NB4 (cell line): ENCODE measurements at regions not wholly inside any gene's neighbourhood (a gene's known extent, or its start where the extent isn't known, plus 50 kb on each side); places are given as distances from the start of the nearest gene placed in this dataset.

ENCODE experiments used
- DNase-seq: peaks from one replicate; pipeline ENCODE4 v3.0.0; 2010; ENCODE audit warnings: low read depth
- H3K4me3 ChIP-seq: one replicate; pipeline ENCODE4 v1.5.1; 2011; ENCODE audit warnings: mild to moderate bottlenecking, low read depth, low read length, moderate library complexity
- MYC ChIP-seq: IDR thresholded peaks from 2 replicates; pipeline ENCODE4 v1.6.1; 2011; ENCODE audit warnings: low read depth, low read length
- POLR2A ChIP-seq: IDR thresholded peaks from 2 replicates; pipeline ENCODE4 v1.6.1; 2011; ENCODE audit warnings: mild to moderate bottlenecking; ENCODE audit not compliant: insufficient read length; ENCODE audit errors: extremely low read depth
- TF ChIP-seq, protein P1 (sequence below): IDR thresholded peaks from one replicate; pipeline ENCODE4 v1.5.1; 2012; ENCODE audit warnings: low read depth, low read length
- TF ChIP-seq, protein P2 (sequence below): IDR thresholded peaks from 2 replicates; pipeline ENCODE4 v1.6.1; 2011; ENCODE audit warnings: low read depth, low read length

DNA sequence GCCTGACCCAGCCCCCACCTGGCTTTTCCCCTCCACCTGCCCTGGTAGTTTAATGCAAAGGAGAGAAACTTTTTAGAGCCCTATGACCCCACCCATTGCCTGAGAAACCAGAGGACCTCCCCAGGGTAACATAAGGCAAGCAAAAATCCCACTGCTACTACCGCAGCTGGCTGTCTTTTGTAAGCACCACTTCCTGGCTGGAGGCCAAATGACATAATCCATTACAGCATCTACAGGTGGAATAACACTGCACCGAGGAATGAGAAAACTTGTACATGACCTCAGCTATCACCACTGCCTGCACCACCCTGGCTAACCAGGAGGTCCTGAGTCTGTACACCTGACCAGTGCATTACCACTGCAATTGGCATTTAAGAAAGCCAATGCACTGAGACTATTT lies 149.6 kb upstream of the GALNT5 start:
- DNase-seq: peak; percentile 8
- TF ChIP-seq POLR2A (no peak), MYC (no peak)
- TF ChIP-seq, protein P1, sequence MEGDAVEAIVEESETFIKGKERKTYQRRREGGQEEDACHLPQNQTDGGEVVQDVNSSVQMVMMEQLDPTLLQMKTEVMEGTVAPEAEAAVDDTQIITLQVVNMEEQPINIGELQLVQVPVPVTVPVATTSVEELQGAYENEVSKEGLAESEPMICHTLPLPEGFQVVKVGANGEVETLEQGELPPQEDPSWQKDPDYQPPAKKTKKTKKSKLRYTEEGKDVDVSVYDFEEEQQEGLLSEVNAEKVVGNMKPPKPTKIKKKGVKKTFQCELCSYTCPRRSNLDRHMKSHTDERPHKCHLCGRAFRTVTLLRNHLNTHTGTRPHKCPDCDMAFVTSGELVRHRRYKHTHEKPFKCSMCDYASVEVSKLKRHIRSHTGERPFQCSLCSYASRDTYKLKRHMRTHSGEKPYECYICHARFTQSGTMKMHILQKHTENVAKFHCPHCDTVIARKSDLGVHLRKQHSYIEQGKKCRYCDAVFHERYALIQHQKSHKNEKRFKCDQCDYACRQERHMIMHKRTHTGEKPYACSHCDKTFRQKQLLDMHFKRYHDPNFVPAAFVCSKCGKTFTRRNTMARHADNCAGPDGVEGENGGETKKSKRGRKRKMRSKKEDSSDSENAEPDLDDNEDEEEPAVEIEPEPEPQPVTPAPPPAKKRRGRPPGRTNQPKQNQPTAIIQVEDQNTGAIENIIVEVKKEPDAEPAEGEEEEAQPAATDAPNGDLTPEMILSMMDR: no peak
- TF ChIP-seq, protein P2, sequence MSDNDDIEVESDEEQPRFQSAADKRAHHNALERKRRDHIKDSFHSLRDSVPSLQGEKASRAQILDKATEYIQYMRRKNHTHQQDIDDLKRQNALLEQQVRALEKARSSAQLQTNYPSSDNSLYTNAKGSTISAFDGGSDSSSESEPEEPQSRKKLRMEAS: no peak

DNA sequence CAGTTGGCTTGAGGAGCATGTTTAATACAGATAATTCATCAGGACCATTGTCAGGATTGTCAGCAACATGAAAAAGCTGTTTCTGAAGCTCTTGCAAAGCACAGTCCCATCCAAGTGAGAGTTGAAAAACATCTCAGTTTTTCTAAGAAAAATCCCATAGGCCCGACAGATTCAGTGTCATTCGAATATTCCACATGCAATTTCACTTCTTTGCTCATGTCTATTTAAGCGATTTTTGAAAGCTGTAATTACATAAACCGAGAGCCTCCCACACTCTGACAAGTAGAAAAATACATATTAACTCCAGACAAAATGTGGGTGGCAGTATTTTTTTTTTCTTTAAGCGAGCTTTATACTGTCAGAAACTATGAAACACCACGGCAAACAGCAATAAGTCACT lies 134.7 kb upstream of the GALNT5 start:
- TF ChIP-seq, protein P2: no peak
- no peak for TF ChIP-seq POLR2A
- H3K4me3 ChIP-seq: no peak overlapping the region
- no peak for DNase-seq

More for the DNA sequence above, 149.6 kb upstream of the GALNT5 start:
- no peak overlapping the region for H3K4me3 ChIP-seq

DNA sequence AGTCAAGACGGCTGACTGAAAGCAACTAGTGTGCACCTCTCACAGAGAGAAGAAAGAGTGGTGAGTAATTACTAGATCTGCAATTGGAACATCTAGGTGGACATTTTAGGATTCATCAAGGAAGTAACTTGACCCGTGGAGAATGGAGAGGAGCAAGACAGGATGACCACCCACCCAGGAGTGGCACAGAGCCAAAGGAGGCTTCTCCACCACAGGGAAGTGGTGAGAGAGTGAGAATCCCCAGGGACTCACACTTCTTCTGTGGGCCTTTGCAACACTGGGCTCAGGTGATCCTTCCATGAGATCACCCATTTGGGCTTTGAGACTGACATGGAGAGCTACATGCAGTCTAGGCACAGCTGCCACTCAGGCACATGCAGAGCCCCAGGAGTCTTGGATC lies 132.8 kb upstream of the GALNT5 start:
- TF ChIP-seq MYC (no peak), POLR2A (no peak)
- TF ChIP-seq, protein P1: no peak
- TF ChIP-seq, protein P2: no peak
- H3K4me3 ChIP-seq: no peak overlapping the region
- no peak for DNase-seq

DNA sequence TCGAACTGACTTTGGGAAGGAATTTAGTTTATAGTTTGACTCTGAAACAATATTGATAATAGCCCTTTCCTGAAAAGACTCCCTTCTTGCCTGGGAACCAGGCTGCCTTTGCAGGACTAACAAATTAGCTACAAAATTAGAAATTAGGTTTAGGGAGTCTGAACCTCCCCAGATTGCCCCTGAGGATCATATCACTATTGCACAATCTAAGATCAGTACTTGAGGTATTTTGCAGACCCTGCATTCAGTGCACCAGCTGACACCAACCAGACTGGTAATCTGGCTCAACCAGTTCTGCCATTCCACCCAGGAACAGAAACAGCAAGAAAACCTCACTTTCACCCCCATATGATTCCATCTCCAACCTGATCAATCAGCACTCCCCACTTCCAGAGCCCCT lies 131.8 kb upstream of the GALNT5 start:
- TF ChIP-seq POLR2A (no peak), MYC (no peak)
- TF ChIP-seq, protein P2: no peak
- TF ChIP-seq, protein P1: no peak
- DNase-seq: no peak

DNA sequence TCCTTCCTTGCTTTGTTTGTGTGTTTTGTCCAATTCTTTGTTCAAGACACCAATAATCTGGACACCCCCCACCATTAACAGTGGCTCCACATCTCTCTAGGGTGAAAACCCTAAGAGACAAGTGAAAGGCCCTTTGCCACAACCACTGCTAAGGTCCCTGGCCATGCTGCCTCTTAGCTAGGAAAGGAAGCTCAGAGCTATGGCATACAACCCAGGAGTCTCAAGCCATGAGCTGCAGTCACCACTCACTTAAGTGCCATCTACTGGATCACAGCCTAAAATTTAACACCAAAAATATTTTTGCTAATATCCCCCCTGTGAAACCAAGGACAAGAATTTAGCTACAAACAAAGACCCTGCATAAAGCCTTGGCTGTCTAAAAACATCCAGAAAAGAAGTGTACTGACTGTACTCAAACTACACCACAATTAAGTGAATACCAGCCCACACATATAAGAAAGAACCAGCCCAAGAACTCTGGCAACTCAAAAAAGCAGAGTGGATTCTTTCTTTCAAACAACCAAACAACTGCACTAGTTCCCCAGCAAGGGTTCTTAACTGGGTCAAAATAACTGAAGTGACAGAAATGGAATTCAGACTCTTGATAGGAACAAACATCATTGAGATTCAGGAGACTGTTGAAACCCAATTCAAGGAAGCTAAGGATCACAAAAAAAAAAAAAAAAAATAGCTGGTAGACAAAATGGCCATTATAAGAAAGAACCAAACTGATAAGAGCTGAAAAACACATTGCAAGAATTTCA lies 130.1 kb upstream of the GALNT5 start:
- TF ChIP-seq MYC: no peak
- TF ChIP-seq, protein P2: no peak
- no peak for TF ChIP-seq POLR2A
- TF ChIP-seq, protein P1: no peak
- no peak overlapping the region for H3K4me3 ChIP-seq
- DNase-seq: no peak

More for the DNA sequence above, 131.8 kb upstream of the GALNT5 start:
- no peak overlapping the region for H3K4me3 ChIP-seq

DNA sequence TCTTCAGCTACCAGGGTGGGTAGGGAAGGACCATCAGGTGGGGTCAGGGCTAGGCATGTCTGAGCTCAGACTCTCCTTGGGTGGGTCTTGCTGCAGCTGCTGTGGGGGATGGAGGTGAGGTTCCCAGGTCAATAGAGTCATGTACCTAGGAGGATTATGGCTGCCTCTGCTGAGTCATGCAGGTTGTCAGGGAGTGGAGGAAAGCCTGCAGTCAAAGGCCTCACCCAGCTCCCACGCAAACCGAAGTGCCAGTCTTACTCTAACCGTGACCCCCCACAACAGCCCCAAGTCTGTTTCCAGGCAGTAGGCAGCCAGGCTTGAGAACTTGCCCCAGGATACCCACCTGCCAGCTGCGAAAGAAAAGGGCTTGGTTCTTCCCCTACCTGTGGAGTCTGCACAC lies 113.6 kb upstream of the GALNT5 start:
- DNase-seq: no peak

More for the DNA sequence above, 113.6 kb upstream of the GALNT5 start:
- H3K4me3 ChIP-seq: no peak overlapping the region
- TF ChIP-seq, protein P1: no peak
- TF ChIP-seq POLR2A (no peak), MYC (no peak)
- TF ChIP-seq, protein P2: no peak
